ENCODE measurements at regions not wholly inside any gene's neighbourhood (a gene's known extent, or its start where the extent isn't known, plus 50 kb on each side); places are given as distances from the start of the nearest gene placed in this dataset.

GRCh38 chr15:38696790-38697495 lies 132.3 kb upstream of the RASGRP1 start:
- DNase-seq, result no peak

- no peak for DNase-seq
Measured at GRCh38 chr15:38698254-38698653, 133.6 kb upstream of the RASGRP1 start.

GRCh38 chr15:38699633-38700230 lies 135.1 kb upstream of the RASGRP1 start:
- no peak for DNase-seq

- no peak for DNase-seq
Measured at GRCh38 chr15:38701149-38701548, 136.5 kb upstream of the RASGRP1 start.

- no peak for DNase-seq
Measured at GRCh38 chr15:38702178-38702912, 137.7 kb upstream of the RASGRP1 start.

- DNase-seq, result no peak
Measured at GRCh38 chr15:38705436-38706219, 141.0 kb upstream of the RASGRP1 start.

- no peak for DNase-seq
Measured at GRCh38 chr15:38706956-38707355, 142.3 kb upstream of the RASGRP1 start.

- DNase-seq, result no peak
Measured at GRCh38 chr15:38707802-38708671, 143.4 kb upstream of the RASGRP1 start.

- DNase-seq, result no peak
Measured at GRCh38 chr15:38708672-38709180, 144.1 kb upstream of the RASGRP1 start.

- no peak for DNase-seq
Measured at GRCh38 chr15:38709196-38709595, 144.6 kb upstream of the RASGRP1 start.

GRCh38 chr15:38714309-38715072 lies 149.9 kb upstream of the RASGRP1 start:
- no peak for DNase-seq

GRCh38 chr15:38720893-38721567 lies 156.4 kb upstream of the RASGRP1 start:
- DNase-seq, result peak; percentile 1

GRCh38 chr15:38721568-38721945 lies 156.9 kb upstream of the RASGRP1 start:
- no peak for DNase-seq

GRCh38 chr15:38722236-38722635 lies 157.6 kb upstream of the RASGRP1 start:
- no peak for DNase-seq

GRCh38 chr15:38724827-38725226 lies 160.2 kb upstream of the RASGRP1 start:
- no peak for DNase-seq

GRCh38 chr15:38726187-38726586 lies 161.6 kb upstream of the RASGRP1 start:
- no peak for DNase-seq

GRCh38 chr15:38733331-38733730 lies 168.7 kb upstream of the RASGRP1 start:
- DNase-seq, result no peak

- DNase-seq, result no peak
Measured at GRCh38 chr15:38740206-38740605, 175.6 kb upstream of the RASGRP1 start.

GRCh38 chr15:38743147-38743546 lies 178.5 kb upstream of the RASGRP1 start:
- DNase-seq, result no peak

- DNase-seq, result no peak
Measured at GRCh38 chr15:38745126-38745525, 180.5 kb upstream of the RASGRP1 start.

- no peak for DNase-seq
Measured at GRCh38 chr15:38745626-38746025, 181.0 kb upstream of the RASGRP1 start.
